Activated CD4-positive, CD25-positive, alpha-beta regulatory T cell treated with anti-CD3 and anti-CD28 coated beads, Interleukin-2, amount 50 U/mL, for 24 hours (primary cell): ENCODE measurements at regions not wholly inside any gene's neighbourhood (a gene's known extent, or its start where the extent isn't known, plus 50 kb on each side); places are given as distances from the start of the nearest gene placed in this dataset.
"Not testable (repeated sequence)": the region's sequence is repeated elsewhere in the genome, so short reads cannot be mapped to it uniquely, and the experiment has no call there.

Experiments used
- ATAC-seq, 2 donors: fragments of 150-1000 bp; cut with Tn5 transposase; one replicate each; pipeline ENCODE4 v1.10.0; 2021; ENCODE audit warnings: mild to moderate bottlenecking in 1 of 2, moderate library complexity in 1 of 2

DNA sequence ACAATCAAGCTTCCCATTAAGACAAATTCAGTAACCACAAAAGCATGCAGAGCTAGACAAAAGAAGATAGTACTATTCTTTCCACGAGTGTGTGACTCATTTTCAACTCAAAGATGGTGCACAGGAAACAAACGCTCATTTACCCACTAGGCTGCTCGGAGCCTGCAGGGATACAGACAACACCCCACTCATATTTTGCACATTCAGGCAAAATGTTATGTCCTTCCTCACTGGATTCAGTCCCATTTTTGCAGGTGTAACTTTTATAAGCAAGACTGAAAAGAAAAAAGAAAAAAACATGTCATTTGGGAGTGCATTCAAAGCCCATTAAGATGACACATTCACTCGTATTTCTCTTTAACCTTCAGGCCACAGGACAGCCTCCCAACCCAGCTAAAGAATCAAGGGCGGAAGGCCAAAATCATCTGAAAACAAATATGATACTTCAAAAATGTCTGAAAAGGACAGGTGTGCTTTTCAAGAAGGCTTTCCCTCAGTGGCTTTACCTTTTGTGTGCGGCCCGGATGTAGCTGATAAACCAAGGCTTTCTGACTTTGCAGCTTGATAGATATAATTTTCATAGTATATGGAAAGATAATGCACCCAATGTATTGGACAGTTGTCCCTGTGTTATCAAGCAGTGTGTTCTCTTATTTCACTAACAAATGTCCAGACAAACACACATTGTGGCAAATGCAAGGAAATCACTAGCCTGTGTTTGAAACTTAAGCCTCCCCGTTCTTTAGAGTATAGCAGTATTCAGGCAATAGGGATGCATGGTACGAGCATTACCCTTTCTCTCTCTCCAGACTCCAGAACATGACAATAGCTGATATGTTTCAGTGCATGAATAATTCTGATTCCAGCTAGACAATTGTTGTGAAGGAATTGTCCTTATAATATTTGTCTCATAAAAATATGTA, 147.8 kb upstream of the KRR1 start:
- ATAC-seq, result peak; percentile 57 to 62

DNA sequence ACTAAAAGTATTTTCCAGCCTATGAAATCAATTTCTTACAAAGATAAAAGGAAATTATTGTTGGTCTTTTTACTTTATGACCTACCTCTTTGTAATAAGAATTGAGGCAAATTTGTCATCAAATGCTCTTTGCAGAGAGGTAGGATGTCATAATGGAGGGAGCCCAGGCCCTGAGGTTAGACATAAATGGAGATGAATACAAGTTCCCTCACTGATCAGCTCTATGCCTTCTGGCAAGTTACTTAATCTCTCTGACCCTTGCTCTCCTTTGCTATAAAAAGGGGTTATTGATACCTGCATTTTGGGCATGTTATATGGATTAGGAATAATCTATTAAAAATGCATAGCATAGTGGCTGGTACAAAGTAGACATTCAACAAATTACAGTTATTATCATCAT, 146.9 kb upstream of the KRR1 start:
- no peak for ATAC-seq

DNA sequence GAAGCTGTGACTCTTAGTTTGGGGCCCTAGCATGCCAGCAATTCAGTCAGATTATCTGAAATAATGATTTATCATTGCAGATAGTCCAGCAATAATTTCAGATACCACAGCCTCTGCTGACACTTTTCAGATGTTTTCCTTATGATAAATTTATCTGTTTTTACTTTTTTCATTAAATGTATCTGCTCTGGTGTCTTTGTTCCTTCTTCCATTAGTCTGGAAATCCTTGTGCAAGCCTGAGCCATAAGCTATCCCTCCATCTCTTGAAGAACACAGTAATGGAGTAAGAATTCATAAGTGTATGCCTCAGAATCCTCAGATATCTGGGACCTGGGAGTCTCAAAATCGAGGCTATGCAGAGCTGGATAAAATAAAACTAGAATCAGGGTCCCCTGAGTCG, 146.4 kb upstream of the KRR1 start:
- no peak for ATAC-seq

DNA sequence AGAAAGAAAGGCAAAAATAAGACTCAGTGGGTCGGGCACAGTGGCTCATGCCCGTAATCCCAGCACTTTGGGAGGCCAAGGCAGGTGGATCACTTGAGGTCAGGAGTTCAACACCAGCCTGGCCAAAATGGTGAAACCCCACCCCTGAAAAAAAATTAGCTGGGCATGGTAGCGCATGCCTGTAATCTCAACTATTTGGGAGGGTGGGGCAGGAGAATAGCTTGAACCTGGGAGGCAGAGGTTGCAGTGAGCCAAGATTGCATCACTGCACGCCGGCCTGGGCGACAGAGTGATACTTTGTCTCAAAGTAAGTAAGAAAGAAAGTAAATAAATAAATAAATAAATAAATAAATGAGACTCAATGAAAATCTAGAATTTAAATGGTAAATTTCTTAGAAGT, 145.9 kb upstream of the KRR1 start:
- ATAC-seq, result not testable (repeated sequence)

DNA sequence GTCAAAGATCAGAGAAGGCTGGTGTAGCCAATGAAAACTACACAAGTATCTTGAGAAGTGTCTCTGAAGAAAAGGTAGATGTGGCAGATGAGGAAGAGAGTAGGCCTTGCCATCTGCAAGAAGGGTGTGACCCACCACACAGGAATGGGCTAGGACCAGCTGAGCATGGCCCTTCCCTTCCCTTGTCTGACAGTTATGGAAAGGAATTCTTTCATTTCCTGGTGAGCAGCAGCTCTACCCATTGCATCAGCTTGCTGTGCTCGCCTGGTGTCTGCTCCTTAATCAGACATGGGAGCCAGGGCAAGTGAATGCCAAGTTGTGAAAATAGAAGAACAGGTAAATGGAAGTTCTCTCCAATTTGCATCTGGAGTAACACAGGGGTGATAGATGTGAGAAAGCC, 145.2 kb upstream of the KRR1 start:
- ATAC-seq, result no peak

DNA sequence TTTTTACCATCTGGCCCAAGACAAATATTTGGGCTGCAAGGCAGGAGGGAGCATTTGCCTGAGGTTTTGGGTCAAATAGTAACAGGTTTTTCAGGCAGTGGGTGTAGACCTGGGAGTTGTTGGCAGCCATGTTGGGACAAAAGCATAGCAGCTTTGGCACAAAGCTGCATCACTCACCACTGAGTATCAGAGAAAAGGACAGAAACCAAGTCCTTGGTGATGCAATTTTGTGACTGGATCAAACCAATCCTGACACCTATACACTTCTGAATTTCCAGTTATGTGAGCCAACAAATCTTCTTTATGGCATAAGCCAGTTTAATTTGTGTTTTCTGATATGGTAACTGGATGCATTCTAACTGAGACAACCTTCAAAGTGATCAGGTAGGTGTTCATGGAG, 144.8 kb upstream of the KRR1 start:
- no peak for ATAC-seq

DNA sequence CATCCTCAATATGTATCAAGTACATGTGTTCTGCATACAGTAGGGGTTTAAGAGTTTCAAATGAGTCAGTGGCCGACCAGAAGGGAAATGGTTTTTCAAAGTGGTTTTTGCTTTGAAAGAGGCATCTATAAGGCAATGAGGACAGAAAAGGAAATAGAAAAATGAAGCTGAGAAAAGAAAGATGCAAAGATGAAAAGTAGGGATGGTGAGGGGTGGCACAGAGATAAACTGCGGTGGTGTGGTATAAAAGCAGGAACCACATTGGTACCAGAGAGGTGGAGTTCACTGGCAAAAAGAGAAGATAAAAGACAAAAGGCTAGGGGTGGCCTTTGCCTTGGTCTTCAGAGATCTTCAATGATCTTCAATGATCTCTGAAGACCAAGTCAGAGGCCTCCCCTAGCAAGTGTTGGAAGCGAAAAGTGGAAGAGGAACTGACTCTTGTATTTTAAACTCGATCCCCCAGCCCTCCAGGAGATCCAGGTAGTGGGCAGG, 144.0 kb upstream of the KRR1 start:
- no peak for ATAC-seq

DNA sequence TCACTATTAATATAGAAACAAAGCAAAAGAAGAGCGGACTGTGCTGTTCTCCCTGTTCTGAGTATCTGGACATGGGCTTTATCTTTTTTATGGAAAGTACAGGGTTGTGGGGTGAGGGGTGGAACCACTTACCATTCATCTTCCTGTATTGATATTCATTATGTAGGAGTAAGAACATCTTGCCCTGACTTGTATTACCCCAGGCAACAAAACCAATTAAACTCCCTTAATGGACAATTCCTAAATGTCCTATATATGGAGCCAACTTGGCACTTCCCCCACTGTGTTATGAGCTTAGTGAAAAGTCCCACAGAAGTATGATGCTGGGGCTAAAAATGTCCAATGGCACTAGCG, 139.9 kb upstream of the KRR1 start:
- no peak for ATAC-seq

DNA sequence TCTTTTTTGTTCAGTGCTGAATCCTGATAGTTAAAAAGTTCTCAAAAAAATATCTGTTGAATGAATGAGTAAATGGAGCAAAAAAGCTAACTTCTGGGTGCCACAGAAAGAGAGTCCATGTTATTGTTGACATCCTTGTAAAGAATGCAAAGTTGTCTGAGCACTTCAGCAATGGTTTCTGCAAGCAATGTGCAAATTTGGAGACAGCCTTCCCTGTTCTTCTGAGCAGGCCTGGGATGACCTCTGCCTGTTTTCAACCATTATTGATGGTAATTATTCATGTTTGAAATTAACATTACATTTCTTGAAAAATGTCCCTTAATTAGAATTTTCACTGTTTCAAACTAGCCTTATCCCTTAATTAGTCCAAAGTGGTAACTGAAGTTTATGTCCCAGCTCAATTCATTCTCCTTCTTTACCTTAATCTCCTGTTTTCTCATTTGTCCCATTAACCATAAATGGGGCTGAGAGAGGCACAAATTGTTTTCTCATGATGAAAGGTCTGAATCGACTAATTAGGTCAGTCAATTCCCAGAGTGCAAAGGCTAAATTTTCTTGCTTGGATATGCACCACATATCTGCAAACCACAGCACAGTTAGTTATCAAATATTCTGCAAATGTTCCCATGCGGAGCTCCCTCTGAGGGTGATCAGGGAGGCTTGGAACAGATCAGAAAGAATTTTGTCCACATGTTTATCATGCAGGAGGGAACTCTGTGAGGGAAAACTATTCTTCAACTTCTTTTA, 139.4 kb upstream of the KRR1 start:
- no peak for ATAC-seq

DNA sequence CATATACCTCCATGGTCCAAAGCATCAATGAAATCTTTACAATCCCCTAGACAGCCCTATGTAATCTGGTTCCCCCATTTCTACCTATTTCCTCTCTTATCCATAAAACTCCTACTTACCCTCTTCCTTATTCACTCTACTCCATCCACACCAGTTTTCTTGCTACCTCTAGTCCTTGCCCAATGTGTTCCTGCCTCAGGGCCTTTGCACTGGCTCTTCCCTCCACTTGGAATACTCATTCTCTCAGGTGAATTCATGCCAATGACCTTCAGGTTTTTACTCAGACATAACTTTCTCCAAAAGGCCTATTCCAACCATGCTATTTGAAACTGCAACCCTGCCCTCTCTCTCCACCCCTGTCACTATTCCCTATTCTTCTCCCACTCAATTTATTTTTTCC, 138.7 kb upstream of the KRR1 start:
- ATAC-seq, result no peak

DNA sequence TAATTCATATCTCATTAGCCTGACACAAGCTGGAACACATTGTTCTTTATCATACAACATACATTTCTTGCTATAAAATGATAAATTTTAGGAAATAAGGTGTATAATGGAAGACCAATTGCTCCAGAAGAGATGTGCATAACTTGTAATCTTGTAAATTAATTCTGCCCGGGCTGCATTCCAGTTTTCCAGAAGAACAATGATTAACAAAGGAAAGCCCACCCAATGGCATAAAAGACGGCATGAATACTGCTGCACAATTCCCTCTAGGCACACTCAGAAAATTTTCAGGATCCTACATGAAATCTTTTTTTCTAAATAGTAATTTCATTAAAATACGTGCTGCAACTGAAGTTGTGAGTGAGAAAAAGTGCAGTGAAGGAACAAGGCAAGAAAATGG, 137.4 kb upstream of the KRR1 start:
- ATAC-seq, result no peak

DNA sequence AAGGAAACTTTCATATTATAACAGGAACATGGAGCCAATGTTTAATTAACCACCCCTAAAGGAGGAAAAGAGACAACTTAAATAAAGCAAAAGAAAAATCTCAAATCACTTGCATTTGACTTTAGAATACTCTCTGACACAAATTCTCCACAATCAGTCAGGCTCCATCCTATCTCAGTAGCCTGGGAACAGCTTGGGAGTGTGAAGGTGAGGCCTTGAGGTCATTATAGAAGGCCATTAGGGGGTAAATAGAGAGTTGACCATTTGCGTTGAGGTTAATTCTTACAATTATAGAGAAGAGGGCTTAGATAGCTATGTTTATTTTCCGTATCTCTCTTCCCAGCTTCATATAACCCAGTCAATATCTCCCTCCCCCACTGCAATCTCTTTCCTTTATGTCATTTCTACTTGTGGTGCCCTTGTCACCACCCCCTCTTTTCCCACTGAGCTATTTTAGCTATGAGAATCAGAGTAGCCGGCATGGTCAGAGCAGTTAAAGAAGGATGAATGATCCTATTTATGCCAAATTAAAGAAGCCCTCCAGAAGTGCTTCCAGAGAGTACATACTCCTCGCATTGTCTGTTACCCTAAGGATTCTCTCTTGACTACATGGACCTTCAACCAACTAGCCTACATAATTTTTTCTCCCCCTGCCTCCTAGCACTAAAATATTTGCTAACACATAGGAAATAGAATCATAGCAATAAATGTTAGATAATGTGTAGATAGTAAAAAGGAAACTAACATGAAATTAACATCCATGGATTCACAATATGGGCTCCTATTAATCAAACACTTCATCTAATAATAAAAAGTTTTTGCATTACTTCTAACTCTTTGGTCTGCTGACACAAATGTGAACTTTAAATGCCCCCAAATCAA, 135.2 kb upstream of the KRR1 start:
- ATAC-seq, result no peak

DNA sequence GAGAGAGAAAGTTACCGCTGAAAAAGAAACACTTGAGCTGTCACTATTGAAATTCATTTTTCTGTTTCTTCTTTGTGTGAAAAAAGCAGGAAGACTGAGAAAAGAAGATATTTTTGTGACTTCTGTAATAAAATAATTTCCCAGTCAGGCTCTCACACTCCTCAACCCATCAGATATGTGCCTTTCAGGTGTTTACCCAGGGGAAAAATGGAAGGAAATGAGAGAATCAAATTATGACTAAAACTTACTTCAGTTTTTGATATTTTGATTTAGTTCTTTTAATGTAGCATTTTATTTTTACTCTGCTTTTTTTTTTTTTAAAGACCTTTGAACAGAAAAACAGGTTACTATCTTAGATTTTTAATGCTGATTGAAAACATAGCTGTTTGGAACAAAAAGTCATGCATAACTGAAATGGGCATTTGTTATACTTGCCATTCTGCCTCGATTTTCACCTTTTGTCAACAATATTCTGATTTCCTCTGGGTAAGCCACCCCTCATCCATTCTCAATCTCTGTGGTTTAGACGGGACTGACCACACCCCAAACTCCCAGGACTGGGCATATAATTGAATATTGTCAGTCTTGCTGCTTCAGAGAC, 133.2 kb upstream of the KRR1 start:
- ATAC-seq, result no peak

DNA sequence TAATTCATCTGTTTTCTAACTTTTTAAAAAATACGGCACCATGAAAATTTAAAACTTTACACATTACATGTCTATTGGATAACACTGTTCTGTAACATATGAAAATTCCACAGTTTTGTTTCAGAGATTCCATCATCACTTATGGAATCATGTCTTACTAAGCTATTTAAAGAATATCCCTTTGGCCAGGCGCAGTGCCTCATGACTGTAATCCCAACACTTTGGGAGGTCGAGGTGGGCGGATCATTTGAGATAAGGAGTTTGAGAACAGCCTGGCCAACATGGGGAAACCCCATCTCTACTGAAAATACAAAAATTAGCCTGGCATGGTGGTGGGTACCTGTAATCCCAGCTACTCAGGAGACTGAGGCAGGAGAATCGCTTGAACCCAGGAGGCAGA, 131.7 kb upstream of the KRR1 start:
- not testable (repeated sequence) for ATAC-seq

DNA sequence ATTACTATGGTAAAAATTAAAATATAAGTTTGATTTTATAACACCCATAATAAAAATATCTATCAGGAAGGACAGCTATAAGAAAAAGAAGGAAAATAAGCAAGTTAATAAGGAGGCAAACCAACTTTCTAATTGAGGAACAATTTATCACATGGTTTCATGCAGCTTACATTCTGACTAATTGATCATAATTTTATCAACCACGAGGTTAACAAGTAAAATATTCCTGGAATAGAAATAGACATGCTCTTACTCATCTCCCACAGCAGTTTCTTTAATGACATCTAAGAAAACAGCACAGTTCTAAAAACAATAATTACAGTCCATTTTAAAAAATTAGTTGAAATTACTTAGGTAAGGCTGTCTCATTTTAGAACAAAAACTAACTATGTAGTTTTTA, 130.8 kb upstream of the KRR1 start:
- peak; percentile 50 to 53 for ATAC-seq

DNA sequence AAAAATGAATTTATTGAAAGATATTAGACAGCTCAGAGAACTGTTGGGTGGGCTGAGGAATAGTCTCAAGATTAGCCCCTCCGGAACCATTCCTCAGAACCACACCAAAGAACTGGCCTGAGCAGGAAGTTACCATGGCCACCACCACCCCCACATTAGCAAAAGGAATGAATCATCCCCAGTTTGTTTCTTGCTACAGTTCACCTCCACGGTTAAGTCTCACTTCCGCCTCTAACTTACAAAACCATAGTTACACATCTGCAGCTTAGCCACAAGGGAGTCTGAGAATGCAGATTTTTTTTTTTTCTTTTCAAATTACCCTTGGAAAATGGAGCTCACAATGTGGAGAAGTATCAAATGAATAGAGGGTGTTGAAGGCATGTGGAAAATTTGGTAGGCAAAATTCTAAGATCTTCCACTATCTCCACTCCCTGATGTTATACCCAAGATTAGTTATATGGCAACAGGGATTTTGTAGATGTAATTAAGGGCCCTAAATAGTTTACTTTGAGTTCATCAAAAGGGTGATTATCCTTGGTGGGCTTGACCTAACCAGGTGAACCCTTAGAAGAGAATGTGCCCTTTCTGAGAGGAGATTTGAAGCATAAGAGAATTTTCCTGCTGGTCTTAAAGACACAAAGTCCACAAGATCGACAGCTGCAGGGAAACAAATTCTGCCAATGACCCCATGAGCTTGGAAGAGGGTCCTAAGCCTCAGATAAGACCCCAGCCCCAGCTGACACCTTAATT, 129.8 kb upstream of the KRR1 start:
- ATAC-seq, result peak; percentile 93 to 94

DNA sequence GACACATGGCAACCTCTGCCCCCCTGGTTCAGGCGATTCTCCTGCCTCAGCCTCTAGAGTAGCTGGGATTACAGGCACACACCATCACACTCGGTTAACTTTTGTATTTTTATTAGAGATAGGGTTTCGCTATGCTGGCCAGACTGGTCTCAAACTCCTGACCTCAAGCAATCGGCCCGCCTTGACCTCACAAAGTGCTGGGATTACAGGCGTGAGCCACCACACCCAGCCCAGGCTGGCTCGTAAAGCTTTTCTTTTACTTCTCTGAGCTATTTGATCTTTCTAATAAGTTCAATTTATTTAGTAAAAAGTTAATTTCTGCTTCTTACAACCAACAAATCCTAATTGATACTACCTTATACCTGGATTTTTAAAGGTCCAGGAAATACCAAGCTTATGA, 127.4 kb upstream of the KRR1 start:
- no peak for ATAC-seq

DNA sequence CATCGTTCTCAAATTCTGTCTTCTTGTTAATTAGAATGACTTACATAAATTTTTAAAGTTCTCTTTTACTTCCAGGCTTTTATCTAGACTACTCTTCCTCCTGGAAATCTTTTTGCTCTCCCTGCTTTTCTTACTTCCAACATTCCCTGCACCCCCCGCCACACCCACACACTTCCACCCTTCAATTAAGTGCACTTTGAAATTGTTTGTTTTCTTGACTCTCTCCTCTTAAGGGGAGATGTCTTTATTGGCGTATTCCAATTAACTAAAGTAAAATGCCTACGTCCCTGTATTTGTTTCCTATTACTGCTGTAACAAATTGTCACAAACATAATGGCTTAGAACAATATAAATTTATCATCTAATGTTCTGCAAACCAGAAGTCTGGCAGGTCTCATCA, 125.2 kb upstream of the KRR1 start:
- ATAC-seq, result no peak

DNA sequence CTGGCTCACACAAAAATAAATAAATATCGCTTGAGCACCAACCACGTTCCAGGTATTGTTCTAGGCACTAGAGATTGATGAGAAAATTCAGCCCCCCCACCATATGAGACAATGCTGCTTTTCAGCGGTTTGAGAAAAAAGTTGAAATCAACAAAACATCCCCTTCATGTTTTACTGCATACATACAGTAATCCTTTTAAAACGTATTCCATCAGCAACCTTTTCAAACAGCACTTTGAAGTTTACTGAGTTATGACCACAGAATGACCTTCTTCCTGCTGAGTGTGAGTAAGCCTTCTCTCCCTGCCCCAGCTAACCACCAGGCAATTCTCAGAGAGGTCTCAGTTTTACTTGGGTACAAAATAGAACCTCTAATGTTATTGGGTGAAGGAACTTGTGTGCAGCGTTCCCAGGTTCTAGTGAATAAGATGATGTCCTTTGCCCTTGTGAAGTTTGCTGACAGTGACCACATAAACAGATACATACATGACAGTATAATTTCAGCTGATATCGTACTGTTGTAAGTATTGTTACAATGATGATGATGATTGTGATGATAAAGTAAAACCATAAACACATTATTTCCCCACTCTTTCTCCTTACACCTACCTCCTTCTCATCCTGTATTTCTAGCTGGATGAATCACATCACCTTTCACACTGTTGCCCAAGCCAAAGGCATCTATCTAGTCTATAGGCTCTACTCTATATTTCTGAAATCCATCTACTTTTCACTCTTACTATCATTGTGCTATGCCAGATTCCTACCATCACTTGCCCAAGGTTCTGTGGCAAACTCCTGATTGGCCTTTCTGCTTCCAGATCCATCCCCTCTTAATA, 124.4 kb upstream of the KRR1 start:
- peak; percentile 87 to 93 for ATAC-seq

DNA sequence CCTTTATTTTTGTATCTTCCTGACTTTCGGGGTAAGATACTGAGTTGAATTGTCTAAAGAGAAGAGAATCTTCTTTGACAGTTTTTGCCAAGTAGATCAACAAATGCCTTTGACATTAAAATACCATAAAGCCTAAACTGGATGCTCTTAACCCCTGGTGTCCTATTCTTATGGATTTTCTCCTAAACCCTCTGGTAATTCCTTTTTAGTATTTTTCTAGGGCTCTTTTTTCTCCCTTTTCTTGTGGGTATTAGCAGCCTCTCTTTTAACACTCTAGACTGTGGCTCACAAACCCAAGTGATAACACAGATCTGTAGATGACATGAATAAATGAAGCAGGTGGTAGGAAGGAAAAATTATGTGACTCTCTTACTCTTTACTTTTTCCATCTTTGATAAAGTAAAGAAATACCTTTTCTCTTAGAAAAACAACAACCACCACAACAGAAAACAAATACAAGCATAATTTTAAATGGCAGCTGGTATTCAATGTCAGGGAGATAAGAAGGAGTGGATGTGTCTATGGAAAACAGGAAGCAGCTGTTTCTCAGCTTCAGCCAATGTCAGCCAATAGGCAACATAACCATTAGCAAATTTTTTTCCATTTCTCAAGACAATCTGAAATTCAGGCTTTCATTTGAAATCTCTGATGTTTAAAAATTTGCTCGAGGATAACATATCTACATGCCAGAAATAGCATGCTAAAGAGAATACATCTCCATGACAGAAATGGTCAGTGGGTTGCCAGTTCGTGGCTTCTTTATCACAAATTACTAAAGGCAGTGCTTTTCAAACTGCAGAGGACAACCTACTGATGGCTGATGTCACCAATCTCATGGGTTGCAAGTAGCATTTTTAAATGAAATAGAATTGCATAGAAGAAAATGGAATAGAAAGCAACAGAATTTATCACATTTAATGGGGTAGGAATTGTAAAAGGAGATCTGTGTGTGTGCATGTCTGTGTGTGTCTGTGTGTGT, 123.1 kb upstream of the KRR1 start:
- ATAC-seq, result no peak
